ENCODE measurements at regions not wholly inside any gene's neighbourhood (a gene's known extent, or its start where the extent isn't known, plus 50 kb on each side); places are given as distances from the start of the nearest gene placed in this dataset.

DNA sequence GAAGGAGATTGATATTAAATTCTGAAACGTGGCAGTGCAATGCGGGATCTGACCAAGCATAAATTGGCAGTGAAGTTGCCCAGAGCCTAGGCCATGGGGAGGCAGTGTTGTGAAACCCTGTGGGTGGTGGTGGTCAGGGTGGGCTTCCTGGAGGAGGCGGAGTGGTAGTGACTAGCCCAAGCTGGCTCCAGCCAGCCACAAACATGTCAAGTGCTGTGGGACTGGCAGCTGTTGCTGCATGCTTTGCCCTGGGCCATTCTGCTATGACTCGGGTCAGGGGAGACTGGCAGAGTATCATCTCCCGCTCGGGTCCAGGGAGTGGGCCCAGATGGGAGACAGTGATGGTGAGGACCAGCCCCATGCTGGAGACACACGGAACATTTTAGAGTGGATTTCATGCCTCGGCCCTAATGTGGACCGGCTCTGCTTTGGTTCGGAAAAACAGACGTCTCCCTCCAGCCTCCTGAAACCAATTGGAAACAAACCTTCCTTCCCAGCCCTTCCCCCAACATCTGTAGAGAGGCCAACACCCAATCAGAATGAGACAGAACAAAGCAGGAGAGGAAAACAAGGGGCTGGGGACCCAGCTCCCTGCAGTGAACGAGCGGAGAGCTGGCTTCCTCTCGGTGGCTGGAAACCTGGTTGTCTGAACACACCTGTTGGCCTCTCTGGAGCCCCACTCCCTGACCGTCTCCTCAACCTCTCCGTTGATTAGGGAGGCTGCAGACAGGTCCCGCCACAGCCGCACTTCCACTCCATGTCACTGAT is 58.2 kb downstream of the TMEM270 start:
- TF ChIP-seq CTCF (conservative IDR thresholded peaks at IDR 0.05 in 1 of 2, IDR thresholded peaks at IDR 0.05 in 1 of 2; ENCODE audit: extremely low read depth in 1 of 2, insufficient read depth in 1 of 2, low read depth in 1 of 2, low read length in 2 of 2) (no peak), EZH2 (IDR thresholded peaks at IDR 0.05; ENCODE audit: borderline replicate concordance, low read length) (no peak)

All from mammary epithelial cell (primary cell).